HepG2 (cell line): ENCODE measurements at regions not wholly inside any gene's neighbourhood (a gene's known extent, or its start where the extent isn't known, plus 50 kb on each side); places are given as distances from the start of the nearest gene placed in this dataset.

Experiments
- ATAC-seq: fragments of 200-7000 bp; cut with Tn5 transposase; 3 replicates; pipeline ENCODE4 v1.9.1; 2020; ENCODE audit warnings: mild to moderate bottlenecking, moderate library complexity
- BruUV-seq: library from RNA; stranded (reverse); fragments of 400-500 nt; replicated peaks from 2 replicates; lab custom pipeline; 2021; lab: Mats Ljungman, UMichigan
- CTCF ChIA-PET: fragments of 300-600 bp; formaldehyde crosslinking; extraction: SDS; loops from one replicate; lab custom pipeline; 2021; ENCODE audit warnings: low total read pairs, inconsistent platforms, low intra/inter-chr PET ratio; lab: Yijun Ruan, JAX
- POLR2A ChIA-PET: fragments of 350-600 bp; sonication (Branson Sonifier 250); formaldehyde crosslinking; loops from one replicate; lab custom pipeline; 2020; ENCODE audit warnings: antibody characterized with exemption, inconsistent platforms; lab: Yijun Ruan, JAX
- DNase-seq: peaks from one replicate; pipeline ENCODE4 v3.0.0-alpha.2; 2015; ENCODE audit warnings: low spot score
- FAIRE-seq: peaks from 3 replicates; lab custom pipeline; 2011; peaks lifted over from hg19 to GRCh38; lab: Jason Lieb, UNC
- H2AFZ ChIP-seq: one replicate; pipeline ENCODE4 v1.6.1; 2011; ENCODE audit warnings: low read length, inconsistent platforms
- H3K27ac ChIP-seq: fragments of 300-600 bp; 3 replicates; pipeline ENCODE4 v1.8.0; 2011; ENCODE audit warnings: mixed run types, mild to moderate bottlenecking, mixed read lengths, low read length, inconsistent platforms; ENCODE audit not compliant: insufficient read depth; ENCODE audit errors: extremely low read length
- H3K27me3 ChIP-seq, 2 experiments: fragments of 200-600 bp in 1 of 2; 2 replicates in 1 of 2; 3 replicates in 1 of 2; pipeline versions ENCODE4 v1.6.0 to v1.8.0; 2011; ENCODE audit warnings: low read length in 2 of 2, mild to moderate bottlenecking in 2 of 2, moderate library complexity in 2 of 2, inconsistent platforms in 1 of 2; ENCODE audit not compliant: insufficient read depth in 2 of 2, control insufficient read depth in 1 of 2
- H3K36me3 ChIP-seq, 2 experiments: fragments of 200-600 bp in 1 of 2; replicated peaks in 1 of 2; 2 replicates in 1 of 2; 3 replicates in 1 of 2; pipeline versions ENCODE4 v1.5.1 to v1.8.0; 2011; ENCODE audit warnings: low read length in 2 of 2, inconsistent platforms in 1 of 2; ENCODE audit not compliant: insufficient read depth in 2 of 2, control insufficient read depth in 1 of 2
- H3K4me1 ChIP-seq: 2 replicates; pipeline ENCODE4 v1.5.1; 2012; ENCODE audit warnings: low read length, inconsistent platforms; ENCODE audit not compliant: insufficient read depth
- H3K4me2 ChIP-seq: 2 replicates; pipeline ENCODE4 v1.6.0; 2011; ENCODE audit warnings: low read depth, low read length, inconsistent platforms
- H3K4me3 ChIP-seq, 3 experiments: fragments of 200-600 bp in 1 of 3; sonication (generic), shearing (Covaris generic) in 1 of 3; replicated peaks in 1 of 3; 2 replicates each; pipeline ENCODE4 v1.5.1; 2011 to 2016; ENCODE audit warnings: low read length in 3 of 3, inconsistent platforms in 2 of 3, low read depth in 2 of 3, mild to moderate bottlenecking in 2 of 3, control low read depth in 1 of 3, mixed read lengths in 1 of 3; ENCODE audit not compliant: insufficient read depth in 1 of 3
- H3K79me2 ChIP-seq: one replicate; pipeline ENCODE4 v1.6.1; 2011; ENCODE audit warnings: low read length, inconsistent platforms; ENCODE audit not compliant: insufficient read depth
- H3K9ac ChIP-seq: 2 replicates; pipeline ENCODE4 v1.6.0; 2011; ENCODE audit warnings: mild to moderate bottlenecking, low read depth, low read length, inconsistent platforms; ENCODE audit not compliant: insufficient read depth
- H3K9me3 ChIP-seq: 2 replicates; pipeline ENCODE4 v1.5.1; 2012; ENCODE audit warnings: mild to moderate bottlenecking, low read length
- H4K20me1 ChIP-seq: 2 replicates; pipeline ENCODE4 v1.6.0; 2011; ENCODE audit warnings: inconsistent platforms, mild to moderate bottlenecking, low read length, moderate library complexity; ENCODE audit not compliant: insufficient read depth
- ARID3A ChIP-seq: IDR thresholded peaks from 2 replicates; pipeline ENCODE4 v1.6.1; 2012; ENCODE audit warnings: low read depth, low read length, improper control_type of control experiment
- DR1 ChIP-seq: sonication (generic); formaldehyde crosslinking; IDR thresholded peaks from 2 replicates; pipeline ENCODE4 v1.8.0; 2021; ENCODE audit warnings: mild to moderate bottlenecking, missing genetic modification reagents, inconsistent platforms
- GFI1 ChIP-seq: sonication (generic); formaldehyde crosslinking; IDR thresholded peaks from 2 replicates; pipeline ENCODE4 v1.5.0; 2020; ENCODE audit warnings: missing genetic modification reagents, mild to moderate bottlenecking, borderline replicate concordance
- GMEB2 ChIP-seq: IDR thresholded peaks from 2 replicates; pipeline ENCODE4 v1.6.1; 2016; ENCODE audit warnings: missing biosample characterization, missing genetic modification reagents, low read depth
- SOX13 ChIP-seq, 3 experiments: fragments of 450-650 bp in 1 of 3; sonication (generic) in 1 of 3; formaldehyde crosslinking in 1 of 3; IDR thresholded peaks in 2 of 3; conservative IDR thresholded peaks in 1 of 3; 2 replicates each; pipeline versions ENCODE4 v1.5.0 to v1.6.1; 2016 to 2020; ENCODE audit warnings: antibody characterized with exemption in 1 of 3, mild to moderate bottlenecking in 1 of 3, missing compliant biosample characterization in 1 of 3, missing genetic modification reagents in 1 of 3, moderate library complexity in 1 of 3
- SRSF1 ChIP-seq: fragments of 200-400 bp; formaldehyde crosslinking; optimal IDR thresholded peaks from 2 replicates; pipeline ENCODE3; 2017; ENCODE audit warnings: mild to moderate bottlenecking, low read depth, low read length, moderate library complexity
- YY1 ChIP-seq: IDR thresholded peaks from 2 replicates; pipeline ENCODE4 v1.6.1; 2011; ENCODE audit warnings: low read length, low read depth, moderate library complexity, mild to moderate bottlenecking; ENCODE audit not compliant: insufficient read depth, insufficient replicate concordance
- ZBTB34 ChIP-seq: sonication (generic); formaldehyde crosslinking; IDR thresholded peaks from 2 replicates; pipeline ENCODE4 v1.8.0; 2022; ENCODE audit warnings: mild to moderate bottlenecking, missing genetic modification reagents
- ZNF260 ChIP-seq: sonication (generic); formaldehyde crosslinking; IDR thresholded peaks from 2 replicates; pipeline ENCODE4 v1.4.0; 2020; ENCODE audit warnings: missing genetic modification reagents, low read depth, mild to moderate bottlenecking, borderline replicate concordance
- in situ Hi-C: cut with HindIII; loops from 2 replicates; pipeline ENCODE4 v1.10.0; 2017; ENCODE audit warnings: low pct_unique_long_range_greater_than_20kb; ENCODE audit not compliant: extremely low pct_ligation_motif_present
- intact Hi-C: fragments of 100-400 bp; cut with micrococcal nuclease; formaldehyde crosslinking; loops from one replicate; pipeline ENCODE4 v1.10.0; 2022; ENCODE audit not compliant: unreplicated experiment

GRCh38 chr12:127657036-127657435 is 609.9 kb upstream of the TMEM132C start:
- Histone ChIP-seq H3K27me3 (no peaks in the 10 kb centered on the region), H3K9ac (no peak overlapping the region), H3K79me2 (no peaks in the 10 kb centered on the region), H3K9me3 (no peaks in the 10 kb centered on the region), H3K36me3 (no peaks in the 10 kb centered on the region), H3K4me3 (no peak overlapping the region), H2AFZ (no peak overlapping the region), H3K4me1 (no peaks in the 10 kb centered on the region), H4K20me1 (no peaks in the 10 kb centered on the region), H3K4me2 (no peak overlapping the region), H3K27ac (no peak overlapping the region)
- intact Hi-C loops = no loop called here
- FAIRE-seq (no peak), ATAC-seq (no peak), DNase-seq (no peak)
- no TSS peak for BruUV-seq
- in situ Hi-C loops = no loop called here
- POLR2A ChIA-PET = no interaction called here
- CTCF ChIA-PET = no interaction called here
- TF ChIP-seq YY1 (no peak), GFI1 (no peak), SOX13 (IDR thresholded peaks at IDR 0.05) (no peak), SOX13 (CRISPR knock-in tag; conservative IDR thresholded peaks at IDR 0.05 in 1 of 2, IDR thresholded peaks at IDR 0.05 in 1 of 2) (no peak), ARID3A (no peak), DR1 (CRISPR knock-in tag) (no peak), SRSF1 (no peak), ZBTB34 (CRISPR knock-in tag) (no peak), GMEB2 (no peak), ZNF260 (CRISPR knock-in tag) (no peak)
